Cardiac fibroblast (primary cell): ENCODE measurements at regions not wholly inside any gene's neighbourhood (a gene's known extent, or its start where the extent isn't known, plus 50 kb on each side); places are given as distances from the start of the nearest gene placed in this dataset.
A peak's percentile ranks its signal among the peaks of the same experiment; 100 is the strongest.

Experiments
- DNase-seq, 2 donors: peaks; one replicate each; pipeline versions ENCODE4 v3.0.0 to v3.0.0-alpha.2; 2010; ENCODE audit warnings: low read depth in 2 of 2
- H3K4me3 ChIP-seq, 2 donors: replicated peaks in 1 of 2; 1 replicate in 1 of 2; 2 replicates in 1 of 2; pipeline ENCODE4 v1.5.1; 2011; ENCODE audit warnings: low read depth in 2 of 2, low read length in 2 of 2, mild to moderate bottlenecking in 2 of 2, moderate library complexity in 1 of 2
- TF ChIP-seq, protein P1 (sequence below): IDR thresholded peaks from one replicate; pipeline ENCODE4 v1.5.1; 2011; ENCODE audit warnings: low read depth, mild to moderate bottlenecking, low read length, inconsistent platforms

GRCh38 chr22:45099961-45100360 lies 63.8 kb upstream of the NUP50 start:
- DNase-seq = no peak
- H3K4me3 ChIP-seq = no peak overlapping the region
- TF ChIP-seq, protein P1, sequence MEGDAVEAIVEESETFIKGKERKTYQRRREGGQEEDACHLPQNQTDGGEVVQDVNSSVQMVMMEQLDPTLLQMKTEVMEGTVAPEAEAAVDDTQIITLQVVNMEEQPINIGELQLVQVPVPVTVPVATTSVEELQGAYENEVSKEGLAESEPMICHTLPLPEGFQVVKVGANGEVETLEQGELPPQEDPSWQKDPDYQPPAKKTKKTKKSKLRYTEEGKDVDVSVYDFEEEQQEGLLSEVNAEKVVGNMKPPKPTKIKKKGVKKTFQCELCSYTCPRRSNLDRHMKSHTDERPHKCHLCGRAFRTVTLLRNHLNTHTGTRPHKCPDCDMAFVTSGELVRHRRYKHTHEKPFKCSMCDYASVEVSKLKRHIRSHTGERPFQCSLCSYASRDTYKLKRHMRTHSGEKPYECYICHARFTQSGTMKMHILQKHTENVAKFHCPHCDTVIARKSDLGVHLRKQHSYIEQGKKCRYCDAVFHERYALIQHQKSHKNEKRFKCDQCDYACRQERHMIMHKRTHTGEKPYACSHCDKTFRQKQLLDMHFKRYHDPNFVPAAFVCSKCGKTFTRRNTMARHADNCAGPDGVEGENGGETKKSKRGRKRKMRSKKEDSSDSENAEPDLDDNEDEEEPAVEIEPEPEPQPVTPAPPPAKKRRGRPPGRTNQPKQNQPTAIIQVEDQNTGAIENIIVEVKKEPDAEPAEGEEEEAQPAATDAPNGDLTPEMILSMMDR = no peak

GRCh38 chr22:45101515-45102227 lies 62.1 kb upstream of the NUP50 start:
- TF ChIP-seq, protein P1 = peak; percentile 72
- DNase-seq = peak; percentile 74 to 82
- H3K4me3 ChIP-seq = no peak overlapping the region

GRCh38 chr22:45102896-45103420 lies 60.8 kb upstream of the NUP50 start:
- H3K4me3 ChIP-seq = no peak overlapping the region
- no peak for DNase-seq
- TF ChIP-seq, protein P1 = no peak

- TF ChIP-seq, protein P1 = peak; percentile 12
- DNase-seq = no peak
- H3K4me3 ChIP-seq = no peak overlapping the region
Measured at GRCh38 chr22:45103756-45104155, 60.0 kb upstream of the NUP50 start.

GRCh38 chr22:45104313-45104712 lies 59.4 kb upstream of the NUP50 start:
- no peak for DNase-seq
- no peak overlapping the region for H3K4me3 ChIP-seq
- TF ChIP-seq, protein P1 = no peak

DNA sequence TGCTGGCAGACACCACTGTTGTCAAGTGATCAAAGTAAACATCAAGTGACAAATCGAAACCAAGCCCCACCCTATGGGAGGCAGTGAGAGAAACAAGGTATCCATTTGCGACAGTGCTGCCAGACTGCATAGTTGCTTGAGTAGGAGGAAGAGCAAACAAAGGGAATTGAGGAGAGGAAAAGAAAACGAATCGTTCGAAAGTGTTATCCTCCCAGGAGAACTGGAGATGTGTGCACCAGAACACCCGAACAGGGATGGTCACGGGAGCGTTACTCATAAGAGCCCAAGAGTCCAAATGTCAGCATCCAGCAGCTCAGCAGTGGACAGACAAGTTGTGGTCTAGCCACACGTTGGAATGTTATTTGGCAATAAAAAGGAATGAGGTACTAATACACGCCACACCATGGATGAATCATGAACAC lies 58.4 kb upstream of the NUP50 start:
- peak in 1 of 2 donors; percentile 99 for DNase-seq
- H3K4me3 ChIP-seq = peak overlapping the region in 1 of 2 donors; percentile 43
- TF ChIP-seq, protein P1 = no peak

DNA sequence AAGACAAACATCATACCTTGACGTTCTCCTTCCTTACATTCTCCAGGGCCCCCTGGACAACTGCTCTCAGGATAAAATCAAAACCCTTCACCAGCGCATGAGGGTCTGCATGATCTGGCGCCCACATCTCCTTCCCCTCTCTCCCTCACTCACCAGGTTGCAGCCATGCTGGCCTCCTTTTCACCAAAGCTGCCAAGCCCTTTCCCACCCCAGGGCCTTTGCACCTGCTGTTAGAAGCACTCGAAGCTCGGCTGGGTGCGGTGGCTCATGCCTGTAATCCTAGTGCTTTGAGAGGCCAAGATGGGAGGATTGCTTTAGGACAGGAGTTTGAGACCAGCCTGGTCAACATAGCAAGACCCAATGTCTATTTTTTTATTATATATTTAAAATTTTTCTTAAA lies 56.1 kb upstream of the NUP50 start:
- H3K4me3 ChIP-seq = no peak overlapping the region
- TF ChIP-seq, protein P1 = no peak
- no peak for DNase-seq
